Urinary bladder (tissue), 3 donors: ENCODE measurements at regions not wholly inside any gene's neighbourhood (a gene's known extent, or its start where the extent isn't known, plus 50 kb on each side); places are given as distances from the start of the nearest gene placed in this dataset.
"Not testable (repeated sequence)": the region's sequence is repeated elsewhere in the genome, so short reads cannot be mapped to it uniquely, and the experiment has no call there.

Experiments
- DNase-seq: peaks from one replicate; pipeline ENCODE4 v3.0.0-alpha.2; 2015; ENCODE audit errors: extremely low spot score
- H3K27ac ChIP-seq: one replicate; pipeline ENCODE4 v1.5.1; 2013; ENCODE audit warnings: low read depth, mild to moderate bottlenecking, moderate library complexity
- H3K36me3 ChIP-seq: one replicate; pipeline ENCODE4 v1.6.1; 2013; ENCODE audit warnings: mild to moderate bottlenecking, moderate library complexity; ENCODE audit not compliant: insufficient read depth
- H3K4me1 ChIP-seq: one replicate; pipeline ENCODE4 v1.6.1; 2013; ENCODE audit warnings: mild to moderate bottlenecking, moderate library complexity; ENCODE audit not compliant: insufficient read depth
- H3K4me3 ChIP-seq: one replicate; pipeline ENCODE4 v1.5.1; 2013; ENCODE audit warnings: low read depth, low read length
- WGBS: extraction: QIAGEN DNeasy Blood & Tissue Kit; methylation state at CpG from one replicate; pipeline ENCODE4 v1.1.7; 2013; 5-methylcytosine and 5-hydroxymethylcytosine counted together
- donor health status: healthy with polysubstance abuse.
- donor health status: healthy.

- not testable (repeated sequence) for DNase-seq, H3K27ac ChIP-seq, H3K4me3 ChIP-seq, H3K36me3 ChIP-seq, H3K4me1 ChIP-seq
- WGBS, result 84% methylated on average over 7 of the region's 7 CpGs
Observed at GRCh38 chr7:6929588-6929987, 103.5 kb upstream of the CCZ1B start.

GRCh38 chr7:6930081-6930635 lies 104.1 kb upstream of the CCZ1B start:
- not testable (repeated sequence) for H3K36me3 ChIP-seq, H3K4me3 ChIP-seq, DNase-seq, H3K27ac ChIP-seq, H3K4me1 ChIP-seq
- 78% methylated on average over 7 of the region's 7 CpGs for WGBS

DNA sequence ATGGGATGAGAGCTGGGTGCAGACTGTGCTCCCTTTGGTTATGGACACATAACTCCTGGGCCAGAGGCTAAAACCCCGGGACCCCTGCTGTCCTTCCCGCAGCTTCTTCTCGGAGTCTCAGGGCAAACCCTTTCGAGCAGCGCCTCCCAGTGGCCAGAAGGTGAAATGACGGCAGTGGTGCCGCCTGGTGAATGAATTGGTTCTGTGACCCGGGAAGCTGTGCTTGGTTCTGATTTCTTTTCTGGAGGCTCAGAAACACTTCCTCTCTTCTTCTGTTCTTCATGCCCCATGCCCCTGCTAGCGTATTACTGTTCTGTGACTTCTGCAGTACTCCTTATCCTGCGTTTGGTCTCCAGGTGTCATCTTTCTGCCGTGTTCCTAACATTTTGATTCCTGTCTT lies 104.7 kb upstream of the CCZ1B start:
- not testable (repeated sequence) for H3K27ac ChIP-seq, H3K36me3 ChIP-seq, H3K4me1 ChIP-seq, DNase-seq, H3K4me3 ChIP-seq
- WGBS, result 7% methylated on average over 9 of the region's 11 CpGs

DNA sequence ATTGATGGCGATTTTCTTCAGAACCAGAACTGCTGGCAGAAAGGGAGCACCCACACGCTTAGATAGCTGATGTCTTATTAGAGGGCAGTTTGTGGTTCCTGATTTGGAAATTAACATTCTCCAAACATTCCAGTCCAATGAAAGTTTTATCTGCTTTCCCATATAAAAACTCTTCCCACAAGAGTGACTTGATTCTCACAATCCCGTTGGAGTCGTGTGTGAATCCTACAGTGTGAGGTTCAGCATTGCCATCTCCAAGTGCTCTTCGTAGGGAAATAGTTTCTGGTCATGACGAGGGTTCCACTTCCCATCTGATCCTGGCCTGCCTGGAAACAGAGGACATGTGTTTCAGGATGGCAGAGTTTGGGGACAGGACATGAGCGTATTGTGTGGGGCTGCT lies 105.4 kb upstream of the CCZ1B start:
- not testable (repeated sequence) for H3K36me3 ChIP-seq, H3K4me3 ChIP-seq, H3K4me1 ChIP-seq, DNase-seq, H3K27ac ChIP-seq
- WGBS, result 72% methylated on average over 6 of the region's 7 CpGs

DNA sequence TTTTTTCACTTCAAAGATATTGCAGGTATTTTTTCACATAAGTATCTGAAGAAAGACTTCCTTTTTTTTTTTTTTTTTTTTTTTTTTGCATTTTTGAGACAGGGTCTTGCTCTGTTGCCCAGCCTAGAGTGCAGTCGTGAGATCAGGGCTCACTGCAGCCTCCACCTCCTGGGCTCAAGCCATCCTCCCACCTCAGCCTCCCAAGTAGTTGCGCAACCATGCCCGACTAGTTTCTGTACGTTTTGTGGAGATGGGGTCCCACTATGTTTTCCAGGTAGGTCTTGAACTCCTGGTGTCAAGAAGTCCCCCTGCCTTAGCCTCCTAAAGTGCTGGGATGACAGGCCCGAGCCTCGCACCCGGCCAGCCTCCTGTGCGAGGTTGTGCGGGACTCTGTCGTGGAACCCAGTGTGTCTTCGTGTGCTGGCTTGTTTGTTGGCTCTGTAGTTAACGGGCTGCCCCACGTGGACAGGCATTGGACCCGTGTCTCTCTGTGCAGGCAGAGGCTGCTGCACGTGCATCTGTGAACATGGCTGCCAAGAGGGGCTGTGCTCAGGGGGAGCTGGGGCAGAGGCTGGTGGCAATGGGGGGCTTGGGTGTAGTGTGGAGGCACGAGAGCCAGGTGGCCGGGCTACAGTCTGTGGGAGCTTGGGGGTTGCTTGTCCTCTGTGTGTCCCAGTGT lies 108.0 kb upstream of the CCZ1B start:
- WGBS, result 86% methylated on average over 16 of the region's 17 CpGs
- H3K27ac ChIP-seq, DNase-seq, H3K36me3 ChIP-seq, H3K4me3 ChIP-seq, H3K4me1 ChIP-seq: not testable (repeated sequence)

DNA sequence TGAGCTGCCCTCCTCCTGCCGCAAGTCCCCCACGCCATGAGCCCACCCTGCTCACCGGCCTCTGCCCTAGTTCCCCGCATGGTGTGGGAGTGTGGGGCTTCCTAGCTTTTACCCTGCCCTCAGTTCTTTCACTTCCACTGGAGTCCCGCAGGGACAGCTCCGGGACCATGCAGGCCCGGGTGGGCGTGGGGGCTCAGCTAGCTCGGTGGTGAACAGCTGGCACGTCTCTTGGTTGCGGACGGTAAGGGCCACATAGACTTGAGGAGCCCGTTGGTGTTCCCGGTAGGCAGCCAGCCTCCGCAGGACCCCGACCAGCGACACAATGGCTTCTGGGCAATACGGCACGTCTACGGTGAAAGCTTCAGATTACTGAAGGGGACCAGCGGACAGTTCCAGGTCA lies 108.9 kb upstream of the CCZ1B start:
- no peak for DNase-seq
- Histone ChIP-seq H3K36me3 (no peaks in the 10 kb centered on the region), H3K4me1 (no peaks in the 10 kb centered on the region), H3K27ac (no peak overlapping the region), H3K4me3 (no peak overlapping the region)
- 86% methylated on average over 21 of the region's 21 CpGs for WGBS

DNA sequence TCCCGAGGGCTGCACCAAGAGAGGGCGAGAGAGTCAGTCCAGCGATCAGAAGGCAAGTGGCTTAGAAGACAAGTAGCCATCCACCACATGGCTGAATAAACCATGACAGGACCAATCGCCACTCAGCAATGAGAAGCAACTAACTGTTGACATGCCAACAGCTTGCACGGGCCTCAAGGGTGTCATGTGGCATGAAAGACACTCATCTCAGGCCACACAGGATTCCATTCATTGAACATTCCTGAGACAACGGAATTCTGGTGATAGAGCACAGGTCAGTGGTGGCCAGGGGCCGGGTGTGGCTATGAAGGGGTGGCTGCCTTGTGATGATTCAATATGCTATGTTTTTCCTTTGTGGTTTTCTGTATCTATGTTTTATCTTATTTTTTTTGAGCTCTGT lies 110.6 kb upstream of the CCZ1B start:
- 84% methylated on average over 7 of the region's 7 CpGs for WGBS
- DNase-seq, H3K36me3 ChIP-seq, H3K4me3 ChIP-seq, H3K27ac ChIP-seq, H3K4me1 ChIP-seq: not testable (repeated sequence)

- 80% methylated on average over 9 of the region's 9 CpGs for WGBS
- not testable (repeated sequence) for H3K36me3 ChIP-seq, DNase-seq, H3K4me1 ChIP-seq, H3K27ac ChIP-seq, H3K4me3 ChIP-seq
Observed at GRCh38 chr7:6937746-6938145, 111.7 kb upstream of the CCZ1B start.

DNA sequence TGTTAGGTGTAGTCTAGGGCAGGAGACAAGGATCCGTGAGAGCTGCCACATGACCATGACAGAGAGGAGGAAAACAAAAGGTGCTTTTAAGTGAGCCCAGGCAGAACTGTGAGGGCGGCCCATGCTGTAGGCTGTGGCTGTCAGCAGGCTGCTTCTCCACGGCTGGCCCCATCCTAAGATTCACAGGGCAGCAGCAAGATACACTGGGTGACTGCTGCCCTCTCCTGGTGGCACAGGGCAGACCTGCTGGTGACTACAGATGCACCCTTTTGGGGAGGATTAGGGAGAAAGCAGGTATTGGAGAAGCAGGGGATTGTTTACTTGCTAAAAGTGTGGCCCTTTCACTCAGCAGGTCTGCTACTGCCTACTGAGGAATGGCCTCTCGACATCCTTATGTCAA lies 112.2 kb upstream of the CCZ1B start:
- not testable (repeated sequence) for H3K36me3 ChIP-seq, H3K4me1 ChIP-seq, H3K27ac ChIP-seq, H3K4me3 ChIP-seq, DNase-seq
- WGBS, result 19% methylated on average over 4 of the region's 4 CpGs

DNA sequence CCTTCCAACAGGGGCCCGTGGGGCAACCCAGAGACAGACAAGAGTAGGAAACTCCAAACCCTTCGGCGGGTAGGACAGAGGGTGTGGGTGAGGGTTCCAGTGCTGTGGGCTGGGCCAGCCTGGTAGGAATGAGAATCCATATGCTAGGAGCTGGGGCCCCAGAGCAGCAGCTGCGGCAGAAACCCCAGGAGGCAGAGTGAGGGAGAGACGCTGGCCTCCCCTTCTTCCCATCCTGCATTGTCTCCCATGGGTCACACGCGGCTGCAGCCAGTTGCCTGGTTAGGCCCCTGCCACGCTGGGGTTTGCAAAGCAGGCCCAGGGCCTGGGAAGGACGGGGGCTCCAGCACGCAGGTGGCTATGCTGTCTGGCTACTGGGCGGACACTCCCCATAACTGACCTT lies 113.1 kb upstream of the CCZ1B start:
- not testable (repeated sequence) for H3K36me3 ChIP-seq, H3K27ac ChIP-seq, DNase-seq, H3K4me3 ChIP-seq, H3K4me1 ChIP-seq
- 84% methylated on average over 11 of the region's 11 CpGs for WGBS

- H3K36me3 ChIP-seq, H3K27ac ChIP-seq, DNase-seq, H3K4me1 ChIP-seq, H3K4me3 ChIP-seq: not testable (repeated sequence)
- 84% methylated on average over 16 of the region's 17 CpGs for WGBS
Observed at GRCh38 chr7:6939896-6940295, 113.8 kb upstream of the CCZ1B start.

- DNase-seq, H3K4me3 ChIP-seq, H3K36me3 ChIP-seq, H3K4me1 ChIP-seq, H3K27ac ChIP-seq: not testable (repeated sequence)
- WGBS, result 80% methylated on average over 5 of the region's 5 CpGs
Observed at GRCh38 chr7:6946873-6947272, 120.8 kb upstream of the CCZ1B start.

DNA sequence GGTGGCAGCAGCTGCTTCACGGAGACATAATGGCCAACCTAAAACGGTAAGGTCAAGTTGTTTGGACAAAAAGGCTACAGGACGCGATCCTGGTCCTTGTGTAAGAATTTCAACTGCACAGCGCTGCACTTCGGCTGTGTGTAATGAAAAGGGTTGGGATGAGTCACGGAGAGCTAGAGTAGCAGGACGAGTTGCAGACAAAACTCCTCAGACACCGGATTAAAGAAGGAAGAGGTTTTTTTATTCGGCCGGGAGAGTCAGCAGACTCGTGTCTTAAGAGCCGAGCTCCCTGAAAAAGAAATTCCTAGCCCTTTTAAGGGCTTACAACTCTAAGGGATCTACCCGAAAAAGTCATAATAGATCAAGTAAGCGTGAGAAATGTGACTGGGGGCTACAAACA lies 124.2 kb upstream of the CCZ1B start:
- 14% methylated on average over 15 of the region's 15 CpGs for WGBS
- H3K4me1 ChIP-seq, H3K36me3 ChIP-seq, DNase-seq, H3K4me3 ChIP-seq, H3K27ac ChIP-seq: not testable (repeated sequence)

GRCh38 chr7:6951553-6951952 lies 125.5 kb upstream of the CCZ1B start:
- WGBS, result 76% methylated on average over 2 of the region's 2 CpGs
- DNase-seq, result not testable (repeated sequence)

More at GRCh38 chr7:6951553-6951952, 125.5 kb upstream of the CCZ1B start:
- not testable (repeated sequence) for H3K4me3 ChIP-seq, H3K36me3 ChIP-seq, H3K27ac ChIP-seq, H3K4me1 ChIP-seq
